H7 (cell line): ENCODE measurements at regions not wholly inside any gene's neighbourhood (a gene's known extent, or its start where the extent isn't known, plus 50 kb on each side); places are given as distances from the start of the nearest gene placed in this dataset.

ENCODE experiments used
- DNase-seq: peaks from one replicate; pipeline ENCODE4 v3.0.0; 2012
- H3K27me3 ChIP-seq: 2 replicates; pipeline ENCODE4 v1.6.0; 2011; ENCODE audit warnings: mild to moderate bottlenecking, low read length; ENCODE audit not compliant: control insufficient read depth, insufficient read depth
- H3K36me3 ChIP-seq: replicated peaks from 2 replicates; pipeline ENCODE4 v1.5.1; 2011; ENCODE audit warnings: low read length; ENCODE audit not compliant: control insufficient read depth, insufficient read depth
- H3K4me3 ChIP-seq: 2 replicates; pipeline ENCODE4 v1.5.1; 2011; ENCODE audit warnings: low read depth, mild to moderate bottlenecking, control low read depth, low read length, moderate library complexity; ENCODE audit not compliant: insufficient read depth

GRCh38 chr4:58475097-58475496 lies 1364.9 kb upstream of the IGFBP7 start:
- no peak overlapping the region for H3K4me3 ChIP-seq
- no peak for DNase-seq
- no peaks in the 10 kb centered on the region for H3K36me3 ChIP-seq

GRCh38 chr4:58465031-58465430 lies 1354.8 kb upstream of the IGFBP7 start:
- no peak for DNase-seq
- no peak overlapping the region for H3K4me3 ChIP-seq
- no peaks in the 10 kb centered on the region for H3K36me3 ChIP-seq
- no peaks in the 10 kb centered on the region for H3K27me3 ChIP-seq

More at GRCh38 chr4:58475097-58475496, 1364.9 kb upstream of the IGFBP7 start:
- no peaks in the 10 kb centered on the region for H3K27me3 ChIP-seq

- no peak for DNase-seq
- no peaks in the 10 kb centered on the region for H3K27me3 ChIP-seq
- H3K4me3 ChIP-seq = no peak overlapping the region
- no peaks in the 10 kb centered on the region for H3K36me3 ChIP-seq
Measured at GRCh38 chr4:58456727-58457384, 1346.7 kb upstream of the IGFBP7 start.

- H3K27me3 ChIP-seq = no peaks in the 10 kb centered on the region
- no peak overlapping the region for H3K4me3 ChIP-seq
- DNase-seq = no peak
- no peaks in the 10 kb centered on the region for H3K36me3 ChIP-seq
Measured at GRCh38 chr4:58453956-58454355, 1343.8 kb upstream of the IGFBP7 start.

GRCh38 chr4:58451707-58452106 lies 1341.5 kb upstream of the IGFBP7 start:
- H3K36me3 ChIP-seq = no peaks in the 10 kb centered on the region
- no peaks in the 10 kb centered on the region for H3K27me3 ChIP-seq
- no peak for DNase-seq
- H3K4me3 ChIP-seq = no peak overlapping the region

- no peak for DNase-seq
- H3K27me3 ChIP-seq = no peaks in the 10 kb centered on the region
- no peaks in the 10 kb centered on the region for H3K36me3 ChIP-seq
- H3K4me3 ChIP-seq = no peak overlapping the region
Measured at GRCh38 chr4:58435871-58436270, 1325.7 kb upstream of the IGFBP7 start.

- H3K4me3 ChIP-seq = no peak overlapping the region
- no peaks in the 10 kb centered on the region for H3K36me3 ChIP-seq
- no peaks in the 10 kb centered on the region for H3K27me3 ChIP-seq
- no peak for DNase-seq
Measured at GRCh38 chr4:58413849-58414248, 1303.7 kb upstream of the IGFBP7 start.

- DNase-seq = no peak
- Histone ChIP-seq H3K36me3 (no peaks in the 10 kb centered on the region), H3K4me3 (no peak overlapping the region), H3K27me3 (no peaks in the 10 kb centered on the region)
Measured at GRCh38 chr4:58411904-58412303, 1301.7 kb upstream of the IGFBP7 start.

- no peaks in the 10 kb centered on the region for H3K27me3 ChIP-seq
- H3K4me3 ChIP-seq = no peak overlapping the region
- H3K36me3 ChIP-seq = no peaks in the 10 kb centered on the region
- DNase-seq = no peak
Measured at GRCh38 chr4:58406762-58407161, 1296.6 kb upstream of the IGFBP7 start.

GRCh38 chr4:58368221-58368620 lies 1258.0 kb upstream of the IGFBP7 start:
- DNase-seq = no peak
- no peak overlapping the region for H3K4me3 ChIP-seq
- no peaks in the 10 kb centered on the region for H3K36me3 ChIP-seq

GRCh38 chr4:58360354-58361133 lies 1250.4 kb upstream of the IGFBP7 start:
- Histone ChIP-seq H3K27me3 (no peaks in the 10 kb centered on the region; the same call in 1 of the 2 replicates), H3K36me3 (no peaks in the 10 kb centered on the region), H3K4me3 (no peak overlapping the region)
- DNase-seq = no peak

More at GRCh38 chr4:58368221-58368620, 1258.0 kb upstream of the IGFBP7 start:
- H3K27me3 ChIP-seq = no peaks in the 10 kb centered on the region; the same call in 1 of the 2 replicates

- no peaks in the 10 kb centered on the region for H3K36me3 ChIP-seq
- no peak for DNase-seq
- no peaks in the 10 kb centered on the region for H3K27me3 ChIP-seq
- no peak overlapping the region for H3K4me3 ChIP-seq
Measured at GRCh38 chr4:58359590-58359989, 1249.4 kb upstream of the IGFBP7 start.

GRCh38 chr4:58357947-58358346 lies 1247.8 kb upstream of the IGFBP7 start:
- DNase-seq = no peak
- H3K27me3 ChIP-seq = no peaks in the 10 kb centered on the region
- no peak overlapping the region for H3K4me3 ChIP-seq
- H3K36me3 ChIP-seq = no peaks in the 10 kb centered on the region

- no peaks in the 10 kb centered on the region for H3K36me3 ChIP-seq
- no peak overlapping the region for H3K4me3 ChIP-seq
- no peak for DNase-seq
- no peaks in the 10 kb centered on the region for H3K27me3 ChIP-seq
Measured at GRCh38 chr4:58325070-58325469, 1214.9 kb upstream of the IGFBP7 start.

GRCh38 chr4:58313444-58313843 lies 1203.3 kb upstream of the IGFBP7 start:
- Histone ChIP-seq H3K27me3 (no peaks in the 10 kb centered on the region), H3K36me3 (no peaks in the 10 kb centered on the region), H3K4me3 (no peak overlapping the region)
- no peak for DNase-seq
